A673 (cell line): ENCODE measurements at regions not wholly inside any gene's neighbourhood (a gene's known extent, or its start where the extent isn't known, plus 50 kb on each side); places are given as distances from the start of the nearest gene placed in this dataset.

ENCODE experiments used
- EZH2 ChIP-seq: fragments of 200-600 bp; sonication (generic); IDR thresholded peaks from 2 replicates; pipeline ENCODE4 v1.6.1; 2017; ENCODE audit warnings: borderline replicate concordance, low read depth, mild to moderate bottlenecking, mixed read lengths, antibody characterized with exemption, low read length; ENCODE audit not compliant: poor library complexity, severe bottlenecking
- TF ChIP-seq, protein P1 (sequence below): fragments of 300-800, 200-600 bp; sonication (generic); conservative IDR thresholded peaks from 2 replicates; pipeline ENCODE4 v1.5.1; 2017; ENCODE audit warnings: low read depth, mild to moderate bottlenecking, antibody characterized with exemption, low read length, moderate library complexity, mixed read lengths

DNA sequence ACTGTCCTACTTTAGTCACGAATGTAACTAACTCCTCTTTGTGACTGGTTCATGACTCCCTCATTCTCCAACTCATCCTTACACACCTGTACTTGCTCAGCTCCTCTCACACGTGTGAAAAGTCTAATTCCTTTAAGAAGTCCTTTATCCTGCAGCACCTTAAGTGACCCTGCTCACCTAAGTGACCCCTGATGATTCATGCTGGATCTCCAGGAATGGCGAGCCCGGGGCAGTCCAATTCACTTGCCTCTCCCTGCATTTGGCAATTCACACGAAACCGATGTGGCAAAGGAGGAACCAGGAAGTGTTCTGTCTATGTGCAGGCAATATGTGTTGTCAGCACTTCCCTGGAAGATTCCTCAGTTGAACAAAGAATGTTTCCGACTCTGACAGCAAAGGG, 189.8 kb upstream of the NABP1 start:
- TF ChIP-seq EZH2: no peak
- TF ChIP-seq, protein P1, sequence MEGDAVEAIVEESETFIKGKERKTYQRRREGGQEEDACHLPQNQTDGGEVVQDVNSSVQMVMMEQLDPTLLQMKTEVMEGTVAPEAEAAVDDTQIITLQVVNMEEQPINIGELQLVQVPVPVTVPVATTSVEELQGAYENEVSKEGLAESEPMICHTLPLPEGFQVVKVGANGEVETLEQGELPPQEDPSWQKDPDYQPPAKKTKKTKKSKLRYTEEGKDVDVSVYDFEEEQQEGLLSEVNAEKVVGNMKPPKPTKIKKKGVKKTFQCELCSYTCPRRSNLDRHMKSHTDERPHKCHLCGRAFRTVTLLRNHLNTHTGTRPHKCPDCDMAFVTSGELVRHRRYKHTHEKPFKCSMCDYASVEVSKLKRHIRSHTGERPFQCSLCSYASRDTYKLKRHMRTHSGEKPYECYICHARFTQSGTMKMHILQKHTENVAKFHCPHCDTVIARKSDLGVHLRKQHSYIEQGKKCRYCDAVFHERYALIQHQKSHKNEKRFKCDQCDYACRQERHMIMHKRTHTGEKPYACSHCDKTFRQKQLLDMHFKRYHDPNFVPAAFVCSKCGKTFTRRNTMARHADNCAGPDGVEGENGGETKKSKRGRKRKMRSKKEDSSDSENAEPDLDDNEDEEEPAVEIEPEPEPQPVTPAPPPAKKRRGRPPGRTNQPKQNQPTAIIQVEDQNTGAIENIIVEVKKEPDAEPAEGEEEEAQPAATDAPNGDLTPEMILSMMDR: no peak
